ENCODE measurements at regions not wholly inside any gene's neighbourhood (a gene's known extent, or its start where the extent isn't known, plus 50 kb on each side); places are given as distances from the start of the nearest gene placed in this dataset.

DNA sequence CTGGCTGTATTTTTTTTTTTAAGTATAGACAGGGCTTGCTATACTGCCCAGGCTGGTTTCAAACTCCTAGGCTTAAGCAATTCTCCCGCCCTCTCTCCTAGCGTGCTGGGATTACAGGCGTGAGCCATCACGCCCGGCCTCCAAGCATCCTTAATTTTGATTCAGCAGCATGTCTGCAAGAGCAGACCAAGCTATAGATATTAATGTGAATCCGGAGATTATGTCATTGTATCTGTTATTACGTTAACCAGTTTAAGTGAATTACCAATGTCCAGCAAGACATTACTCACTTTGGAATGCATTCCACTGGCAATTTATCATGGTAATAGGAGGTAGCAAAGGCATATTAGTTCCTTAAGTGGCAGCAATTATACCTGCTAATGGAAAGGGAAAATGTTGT, 179.7 kb downstream of the CHRM3 start:
- no peaks in the 10 kb centered on the region for H3K4me1 Mint-ChIP-seq
- no peaks in the 10 kb centered on the region for H3K36me3 Mint-ChIP-seq (ENCODE audit: low read depth)
- H3K4me3 Mint-ChIP-seq: no peak overlapping the region
- POLR2A ChIA-PET: no interaction called here
- intact Hi-C loops (cut with micrococcal nuclease): no loop called here
- DNase-seq: no peak
- CTCF ChIA-PET: no interaction called here
- no peak overlapping the region for H3K27ac Mint-ChIP-seq
- no peaks in the 10 kb centered on the region for H3K27me3 Mint-ChIP-seq
- TF ChIP-seq, protein P1, sequence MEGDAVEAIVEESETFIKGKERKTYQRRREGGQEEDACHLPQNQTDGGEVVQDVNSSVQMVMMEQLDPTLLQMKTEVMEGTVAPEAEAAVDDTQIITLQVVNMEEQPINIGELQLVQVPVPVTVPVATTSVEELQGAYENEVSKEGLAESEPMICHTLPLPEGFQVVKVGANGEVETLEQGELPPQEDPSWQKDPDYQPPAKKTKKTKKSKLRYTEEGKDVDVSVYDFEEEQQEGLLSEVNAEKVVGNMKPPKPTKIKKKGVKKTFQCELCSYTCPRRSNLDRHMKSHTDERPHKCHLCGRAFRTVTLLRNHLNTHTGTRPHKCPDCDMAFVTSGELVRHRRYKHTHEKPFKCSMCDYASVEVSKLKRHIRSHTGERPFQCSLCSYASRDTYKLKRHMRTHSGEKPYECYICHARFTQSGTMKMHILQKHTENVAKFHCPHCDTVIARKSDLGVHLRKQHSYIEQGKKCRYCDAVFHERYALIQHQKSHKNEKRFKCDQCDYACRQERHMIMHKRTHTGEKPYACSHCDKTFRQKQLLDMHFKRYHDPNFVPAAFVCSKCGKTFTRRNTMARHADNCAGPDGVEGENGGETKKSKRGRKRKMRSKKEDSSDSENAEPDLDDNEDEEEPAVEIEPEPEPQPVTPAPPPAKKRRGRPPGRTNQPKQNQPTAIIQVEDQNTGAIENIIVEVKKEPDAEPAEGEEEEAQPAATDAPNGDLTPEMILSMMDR (IDR thresholded peaks at IDR 0.05): no peak
- ATAC-seq (ENCODE audit: low read depth): no peak
- peaks cover 2% of the 10 kb centered on the region for H3K9me3 Mint-ChIP-seq

- ChIA-PET POLR2A (no interaction called here), CTCF (no interaction called here)
- no peak for DNase-seq
- Mint-ChIP-seq H3K4me3 (no peak overlapping the region), H3K36me3 (ENCODE audit: low read depth) (no peaks in the 10 kb centered on the region), H3K27me3 (no peaks in the 10 kb centered on the region), H3K27ac (no peak overlapping the region), H3K9me3 (peaks cover 2% of the 10 kb centered on the region), H3K4me1 (no peaks in the 10 kb centered on the region)
- intact Hi-C loops (cut with micrococcal nuclease): no loop called here
- ATAC-seq (ENCODE audit: low read depth): no peak
- TF ChIP-seq, protein P1 (IDR thresholded peaks at IDR 0.05): no peak
Measured at GRCh38 chr1:239570878-239571277, 184.5 kb downstream of the CHRM3 start.

DNA sequence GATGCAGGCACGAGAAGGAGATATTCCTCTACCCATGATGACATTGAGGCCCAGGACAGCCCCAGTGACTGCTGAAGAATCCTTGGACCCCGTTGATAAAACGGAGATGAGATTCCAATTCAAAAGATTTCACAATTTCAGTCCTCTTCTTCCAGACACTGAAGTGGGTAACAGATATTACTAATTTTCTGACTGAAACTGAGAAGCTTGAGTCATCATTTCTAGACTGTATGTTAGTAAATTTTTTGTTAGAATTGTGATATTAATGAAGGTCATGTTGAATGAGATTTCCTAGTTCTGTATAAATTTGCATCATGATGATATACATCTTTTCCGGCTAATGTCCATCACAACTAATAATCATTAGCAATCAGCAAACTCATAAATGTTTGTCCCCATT, 185.8 kb downstream of the CHRM3 start:
- H3K4me1 Mint-ChIP-seq: no peaks in the 10 kb centered on the region
- ChIA-PET POLR2A (no interaction called here), CTCF (no interaction called here)
- intact Hi-C loops (cut with micrococcal nuclease): no loop called here
- DNase-seq (no peak), ATAC-seq (ENCODE audit: low read depth) (no peak)
- no peaks in the 10 kb centered on the region for H3K36me3 Mint-ChIP-seq (ENCODE audit: low read depth)
- TF ChIP-seq, protein P1 (IDR thresholded peaks at IDR 0.05): no peak
- no peaks in the 10 kb centered on the region for H3K27me3 Mint-ChIP-seq
- H3K27ac Mint-ChIP-seq: no peak overlapping the region
- peaks cover 2% of the 10 kb centered on the region for H3K9me3 Mint-ChIP-seq
- H3K4me3 Mint-ChIP-seq: no peak overlapping the region

GRCh38 chr1:239574112-239574511, 187.7 kb downstream of the CHRM3 start:
- Mint-ChIP-seq H3K9me3 (no peaks in the 10 kb centered on the region), H3K4me1 (no peaks in the 10 kb centered on the region), H3K27ac (no peak overlapping the region), H3K27me3 (no peaks in the 10 kb centered on the region), H3K36me3 (ENCODE audit: low read depth) (no peaks in the 10 kb centered on the region), H3K4me3 (no peak overlapping the region)
- intact Hi-C loops (cut with micrococcal nuclease): no loop called here
- ATAC-seq (ENCODE audit: low read depth) (no peak), DNase-seq (no peak)
- TF ChIP-seq, protein P1 (IDR thresholded peaks at IDR 0.05): no peak
- ChIA-PET CTCF (no interaction called here), POLR2A (no interaction called here)

DNA sequence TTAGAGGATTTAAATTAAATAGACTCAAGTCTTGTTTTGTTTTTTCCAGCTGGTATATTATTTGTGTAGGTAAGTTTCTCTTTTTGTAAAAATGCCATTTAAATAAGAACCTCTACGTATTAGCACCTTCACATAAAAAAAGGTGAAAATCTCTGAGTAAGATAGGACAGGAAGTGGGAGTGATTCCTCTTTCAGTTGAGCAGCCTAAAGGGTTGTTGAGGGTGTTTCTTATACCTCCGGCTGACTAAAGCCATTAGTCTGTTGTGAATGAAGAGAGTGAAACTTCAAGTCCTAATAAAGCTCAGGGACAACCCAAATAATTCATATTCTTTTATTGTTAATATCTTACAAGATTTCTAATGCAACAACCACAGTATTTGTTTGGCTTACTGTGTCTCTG, 188.7 kb downstream of the CHRM3 start:
- no peak for ATAC-seq (ENCODE audit: low read depth)
- H3K27me3 Mint-ChIP-seq: no peaks in the 10 kb centered on the region
- intact Hi-C loops (cut with micrococcal nuclease): no loop called here
- POLR2A ChIA-PET: no interaction called here
- no peaks in the 10 kb centered on the region for H3K4me1 Mint-ChIP-seq
- CTCF ChIA-PET: no interaction called here
- DNase-seq: no peak
- no peak overlapping the region for H3K4me3 Mint-ChIP-seq
- TF ChIP-seq, protein P1 (IDR thresholded peaks at IDR 0.05): no peak
- no peaks in the 10 kb centered on the region for H3K9me3 Mint-ChIP-seq
- H3K36me3 Mint-ChIP-seq (ENCODE audit: low read depth): no peaks in the 10 kb centered on the region
- no peak overlapping the region for H3K27ac Mint-ChIP-seq

All from activated B cell treated with CpG ODN at 0.5 μM for 24 hours (primary cell).